ENCODE measurements at regions not wholly inside any gene's neighbourhood (a gene's known extent, or its start where the extent isn't known, plus 50 kb on each side); places are given as distances from the start of the nearest gene placed in this dataset.

DNA sequence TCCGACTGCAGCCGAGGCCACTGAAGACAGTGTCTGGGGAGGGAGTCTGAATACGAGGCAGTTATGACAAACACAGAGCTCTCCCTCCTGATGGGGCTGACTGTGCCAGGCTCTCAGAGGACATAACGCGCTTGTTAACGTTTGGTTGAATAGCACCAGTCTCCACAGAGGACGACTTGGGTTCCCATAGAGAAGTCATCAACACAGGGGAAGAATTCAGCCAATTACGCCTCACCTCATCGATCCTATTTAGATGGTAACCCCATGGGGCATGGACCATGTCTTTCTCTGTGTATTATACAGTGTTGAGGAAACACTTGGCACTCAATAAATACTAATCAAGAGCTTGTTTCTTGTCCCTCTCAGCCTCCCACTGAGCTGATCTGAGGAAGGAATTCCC, 642.6 kb upstream of the LCORL start:
- TF ChIP-seq, protein P1, sequence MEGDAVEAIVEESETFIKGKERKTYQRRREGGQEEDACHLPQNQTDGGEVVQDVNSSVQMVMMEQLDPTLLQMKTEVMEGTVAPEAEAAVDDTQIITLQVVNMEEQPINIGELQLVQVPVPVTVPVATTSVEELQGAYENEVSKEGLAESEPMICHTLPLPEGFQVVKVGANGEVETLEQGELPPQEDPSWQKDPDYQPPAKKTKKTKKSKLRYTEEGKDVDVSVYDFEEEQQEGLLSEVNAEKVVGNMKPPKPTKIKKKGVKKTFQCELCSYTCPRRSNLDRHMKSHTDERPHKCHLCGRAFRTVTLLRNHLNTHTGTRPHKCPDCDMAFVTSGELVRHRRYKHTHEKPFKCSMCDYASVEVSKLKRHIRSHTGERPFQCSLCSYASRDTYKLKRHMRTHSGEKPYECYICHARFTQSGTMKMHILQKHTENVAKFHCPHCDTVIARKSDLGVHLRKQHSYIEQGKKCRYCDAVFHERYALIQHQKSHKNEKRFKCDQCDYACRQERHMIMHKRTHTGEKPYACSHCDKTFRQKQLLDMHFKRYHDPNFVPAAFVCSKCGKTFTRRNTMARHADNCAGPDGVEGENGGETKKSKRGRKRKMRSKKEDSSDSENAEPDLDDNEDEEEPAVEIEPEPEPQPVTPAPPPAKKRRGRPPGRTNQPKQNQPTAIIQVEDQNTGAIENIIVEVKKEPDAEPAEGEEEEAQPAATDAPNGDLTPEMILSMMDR (IDR thresholded peaks at IDR 0.05), result no peak
- TF ChIP-seq POLR2A (IDR thresholded peaks at IDR 0.05), result no peak
- TF ChIP-seq POLR2AphosphoS5 (IDR thresholded peaks at IDR 0.05), result no peak
